ENCODE measurements at regions not wholly inside any gene's neighbourhood (a gene's known extent, or its start where the extent isn't known, plus 50 kb on each side); places are given as distances from the start of the nearest gene placed in this dataset.

- intact Hi-C loops (cut with micrococcal nuclease; ENCODE audit: unreplicated experiment) = no loop called here
- no peaks in the 10 kb centered on the region for H3K9me3 Mint-ChIP-seq (ENCODE audit: low read depth, unreplicated experiment)
- no peak overlapping the region for H3K27ac Mint-ChIP-seq (ENCODE audit: unreplicated experiment)
- H3K27me3 Mint-ChIP-seq (ENCODE audit: unreplicated experiment) = no peaks in the 10 kb centered on the region
- CTCF ChIA-PET = no interaction called here
- no TSS peak for BruUV-seq (replicated peaks)
- no peak overlapping the region for H3K4me3 Mint-ChIP-seq (ENCODE audit: low read depth, unreplicated experiment)
- H3K36me3 Mint-ChIP-seq (ENCODE audit: insufficient read depth, unreplicated experiment) = no peaks in the 10 kb centered on the region
- H3K4me1 Mint-ChIP-seq (ENCODE audit: low read depth, unreplicated experiment) = no peaks in the 10 kb centered on the region
- DNase-seq = no peak
- TF ChIP-seq, protein P1, sequence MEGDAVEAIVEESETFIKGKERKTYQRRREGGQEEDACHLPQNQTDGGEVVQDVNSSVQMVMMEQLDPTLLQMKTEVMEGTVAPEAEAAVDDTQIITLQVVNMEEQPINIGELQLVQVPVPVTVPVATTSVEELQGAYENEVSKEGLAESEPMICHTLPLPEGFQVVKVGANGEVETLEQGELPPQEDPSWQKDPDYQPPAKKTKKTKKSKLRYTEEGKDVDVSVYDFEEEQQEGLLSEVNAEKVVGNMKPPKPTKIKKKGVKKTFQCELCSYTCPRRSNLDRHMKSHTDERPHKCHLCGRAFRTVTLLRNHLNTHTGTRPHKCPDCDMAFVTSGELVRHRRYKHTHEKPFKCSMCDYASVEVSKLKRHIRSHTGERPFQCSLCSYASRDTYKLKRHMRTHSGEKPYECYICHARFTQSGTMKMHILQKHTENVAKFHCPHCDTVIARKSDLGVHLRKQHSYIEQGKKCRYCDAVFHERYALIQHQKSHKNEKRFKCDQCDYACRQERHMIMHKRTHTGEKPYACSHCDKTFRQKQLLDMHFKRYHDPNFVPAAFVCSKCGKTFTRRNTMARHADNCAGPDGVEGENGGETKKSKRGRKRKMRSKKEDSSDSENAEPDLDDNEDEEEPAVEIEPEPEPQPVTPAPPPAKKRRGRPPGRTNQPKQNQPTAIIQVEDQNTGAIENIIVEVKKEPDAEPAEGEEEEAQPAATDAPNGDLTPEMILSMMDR (IDR thresholded peaks at IDR 0.05; ENCODE audit: unreplicated experiment) = no peak
Observed at GRCh38 chr11:109604481-109605400, 182.8 kb downstream of the C11orf87 start.

DNA sequence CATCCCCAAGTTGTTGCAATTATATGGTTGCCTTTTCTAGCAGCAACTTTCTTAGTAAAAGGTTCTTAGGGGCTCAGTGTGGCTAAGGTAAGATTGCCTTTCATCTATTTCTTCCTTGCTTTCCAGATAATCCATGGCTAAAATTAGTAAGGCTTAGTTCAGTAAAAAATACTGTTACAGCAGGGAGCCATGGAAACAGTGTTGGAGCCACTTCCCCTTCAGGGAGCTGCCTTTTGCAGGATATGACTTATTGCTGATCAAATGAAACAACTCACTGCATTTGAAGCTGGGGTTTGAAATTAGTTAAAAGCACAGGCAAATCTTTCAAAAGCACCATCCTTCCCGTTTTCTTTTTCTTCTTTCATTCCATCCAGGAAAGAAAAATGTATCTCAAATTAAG is 184.3 kb downstream of the C11orf87 start:
- TF ChIP-seq, protein P1 (IDR thresholded peaks at IDR 0.05; ENCODE audit: unreplicated experiment) = no peak
- H3K27ac Mint-ChIP-seq (ENCODE audit: unreplicated experiment) = no peak overlapping the region
- CTCF ChIA-PET = no interaction called here
- intact Hi-C loops (cut with micrococcal nuclease; ENCODE audit: unreplicated experiment) = no loop called here
- no peaks in the 10 kb centered on the region for H3K36me3 Mint-ChIP-seq (ENCODE audit: insufficient read depth, unreplicated experiment)
- BruUV-seq (replicated peaks) = no TSS peak
- no peak overlapping the region for H3K4me3 Mint-ChIP-seq (ENCODE audit: low read depth, unreplicated experiment)
- no peaks in the 10 kb centered on the region for H3K4me1 Mint-ChIP-seq (ENCODE audit: low read depth, unreplicated experiment)
- no peak for DNase-seq
- no peaks in the 10 kb centered on the region for H3K9me3 Mint-ChIP-seq (ENCODE audit: low read depth, unreplicated experiment)
- H3K27me3 Mint-ChIP-seq (ENCODE audit: unreplicated experiment) = no peaks in the 10 kb centered on the region

DNA sequence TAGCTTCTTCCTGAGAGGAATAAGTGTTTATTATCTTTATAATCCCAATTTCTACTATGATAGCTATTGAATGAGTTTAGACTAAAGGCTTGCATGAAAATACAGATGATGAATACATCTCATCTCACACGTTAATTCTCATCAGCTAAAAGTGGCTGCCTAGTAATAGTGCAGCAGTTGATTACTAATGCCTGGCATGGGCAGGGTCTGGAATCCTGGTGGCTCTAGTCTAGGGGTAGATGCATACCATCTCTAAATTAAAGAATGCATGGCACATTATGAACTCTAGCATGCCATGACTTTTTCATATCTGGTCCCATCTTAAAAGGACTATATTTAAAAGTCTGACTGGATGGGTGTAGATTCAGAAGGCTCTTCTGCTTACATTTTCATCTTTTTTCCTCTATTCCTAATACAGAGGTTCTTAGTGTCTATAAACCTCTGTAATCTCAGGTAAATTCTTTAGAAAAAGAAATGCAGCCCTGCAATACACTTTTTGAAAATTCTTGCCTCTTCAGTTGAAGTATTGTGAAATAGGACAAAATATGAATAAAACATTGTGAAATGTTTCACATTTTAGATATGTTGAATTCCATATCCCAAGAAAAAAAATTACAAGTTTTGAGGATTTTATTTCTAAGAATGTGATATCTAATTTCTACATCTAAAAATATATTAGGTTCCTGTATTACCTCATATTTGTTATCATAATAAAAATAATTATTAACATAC is 187.6 kb downstream of the C11orf87 start:
- H3K4me3 Mint-ChIP-seq (ENCODE audit: low read depth, unreplicated experiment) = no peak overlapping the region
- intact Hi-C loops (cut with micrococcal nuclease; ENCODE audit: unreplicated experiment) = no loop called here
- H3K36me3 Mint-ChIP-seq (ENCODE audit: insufficient read depth, unreplicated experiment) = no peaks in the 10 kb centered on the region
- BruUV-seq (replicated peaks) = no TSS peak
- TF ChIP-seq, protein P1 (IDR thresholded peaks at IDR 0.05; ENCODE audit: unreplicated experiment) = no peak
- H3K4me1 Mint-ChIP-seq (ENCODE audit: low read depth, unreplicated experiment) = no peaks in the 10 kb centered on the region
- no peak for DNase-seq
- no peak overlapping the region for H3K27ac Mint-ChIP-seq (ENCODE audit: unreplicated experiment)
- no peaks in the 10 kb centered on the region for H3K27me3 Mint-ChIP-seq (ENCODE audit: unreplicated experiment)
- CTCF ChIA-PET = no interaction called here
- no peaks in the 10 kb centered on the region for H3K9me3 Mint-ChIP-seq (ENCODE audit: low read depth, unreplicated experiment)

DNA sequence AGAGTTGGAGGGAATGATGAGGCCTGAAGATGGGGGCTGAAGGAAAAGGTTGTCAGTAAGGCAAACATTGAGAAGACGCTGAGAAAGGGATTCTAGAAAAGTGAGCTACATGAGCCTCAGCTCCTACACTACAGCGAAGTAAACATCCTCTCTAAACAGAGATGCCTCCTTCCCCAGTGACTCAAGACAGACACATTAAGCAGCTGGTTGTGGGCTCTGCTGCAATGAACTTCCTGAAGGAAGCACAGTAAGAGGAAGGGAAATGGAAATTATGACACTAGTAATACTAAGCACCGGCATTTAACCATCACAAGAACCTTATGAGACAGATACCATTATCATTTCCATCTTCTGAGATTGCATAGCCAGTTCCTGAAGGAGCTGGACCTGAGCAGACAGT is 190.5 kb downstream of the C11orf87 start:
- no peaks in the 10 kb centered on the region for H3K27me3 Mint-ChIP-seq (ENCODE audit: unreplicated experiment)
- intact Hi-C loops (cut with micrococcal nuclease; ENCODE audit: unreplicated experiment) = no loop called here
- no TSS peak for BruUV-seq (replicated peaks)
- no peak for DNase-seq
- no peaks in the 10 kb centered on the region for H3K4me1 Mint-ChIP-seq (ENCODE audit: low read depth, unreplicated experiment)
- no peaks in the 10 kb centered on the region for H3K36me3 Mint-ChIP-seq (ENCODE audit: insufficient read depth, unreplicated experiment)
- H3K4me3 Mint-ChIP-seq (ENCODE audit: low read depth, unreplicated experiment) = no peak overlapping the region
- CTCF ChIA-PET = no interaction called here
- H3K9me3 Mint-ChIP-seq (ENCODE audit: low read depth, unreplicated experiment) = no peaks in the 10 kb centered on the region
- H3K27ac Mint-ChIP-seq (ENCODE audit: unreplicated experiment) = no peak overlapping the region
- TF ChIP-seq, protein P1 (IDR thresholded peaks at IDR 0.05; ENCODE audit: unreplicated experiment) = no peak

Measured in Calu3 (cell line).